ENCODE measurements at regions not wholly inside any gene's neighbourhood (a gene's known extent, or its start where the extent isn't known, plus 50 kb on each side); places are given as distances from the start of the nearest gene placed in this dataset.

GRCh38 chr16:87002717-87003413, 314.3 kb downstream of the C16orf95 start:
- DNase-seq (ENCODE audit: low spot score), result no peak

- no peak for DNase-seq (ENCODE audit: low spot score)
Observed at GRCh38 chr16:87003414-87003755, 313.8 kb downstream of the C16orf95 start.

GRCh38 chr16:87006021-87006420, 311.2 kb downstream of the C16orf95 start:
- no peak for DNase-seq (ENCODE audit: low spot score)

- no peak for DNase-seq (ENCODE audit: low spot score)
Observed at GRCh38 chr16:87006789-87007745, 310.1 kb downstream of the C16orf95 start.

- no peak for DNase-seq (ENCODE audit: low spot score)
Observed at GRCh38 chr16:87007907-87008306, 309.3 kb downstream of the C16orf95 start.

- DNase-seq (ENCODE audit: low spot score), result no peak
Observed at GRCh38 chr16:87008664-87009063, 308.5 kb downstream of the C16orf95 start.

GRCh38 chr16:87012954-87013938, 303.9 kb downstream of the C16orf95 start:
- DNase-seq (ENCODE audit: low spot score), result no peak

GRCh38 chr16:87014112-87014511, 303.1 kb downstream of the C16orf95 start:
- DNase-seq (ENCODE audit: low spot score), result no peak

- no peak for DNase-seq (ENCODE audit: low spot score)
Observed at GRCh38 chr16:87015021-87015420, 302.2 kb downstream of the C16orf95 start.

GRCh38 chr16:87016046-87017035, 300.9 kb downstream of the C16orf95 start:
- no peak for DNase-seq (ENCODE audit: low spot score)

GRCh38 chr16:87017371-87018012, 299.7 kb downstream of the C16orf95 start:
- peak; percentile 42 for DNase-seq (ENCODE audit: low spot score)

- DNase-seq (ENCODE audit: low spot score), result no peak
Observed at GRCh38 chr16:87025676-87026075, 291.5 kb downstream of the C16orf95 start.

GRCh38 chr16:87027056-87027616, 290.1 kb downstream of the C16orf95 start:
- DNase-seq (ENCODE audit: low spot score), result no peak

- DNase-seq (ENCODE audit: low spot score), result no peak
Observed at GRCh38 chr16:87028481-87029320, 288.5 kb downstream of the C16orf95 start.

GRCh38 chr16:87032554-87032953, 284.6 kb downstream of the C16orf95 start:
- no peak for DNase-seq (ENCODE audit: low spot score)

GRCh38 chr16:87033021-87033471, 284.1 kb downstream of the C16orf95 start:
- no peak for DNase-seq (ENCODE audit: low spot score)

- no peak for DNase-seq (ENCODE audit: low spot score)
Observed at GRCh38 chr16:87033541-87034300, 283.5 kb downstream of the C16orf95 start.

- DNase-seq (ENCODE audit: low spot score), result no peak
Observed at GRCh38 chr16:87034317-87034716, 282.9 kb downstream of the C16orf95 start.
